ENCODE measurements at regions not wholly inside any gene's neighbourhood (a gene's known extent, or its start where the extent isn't known, plus 50 kb on each side); places are given as distances from the start of the nearest gene placed in this dataset.

DNA sequence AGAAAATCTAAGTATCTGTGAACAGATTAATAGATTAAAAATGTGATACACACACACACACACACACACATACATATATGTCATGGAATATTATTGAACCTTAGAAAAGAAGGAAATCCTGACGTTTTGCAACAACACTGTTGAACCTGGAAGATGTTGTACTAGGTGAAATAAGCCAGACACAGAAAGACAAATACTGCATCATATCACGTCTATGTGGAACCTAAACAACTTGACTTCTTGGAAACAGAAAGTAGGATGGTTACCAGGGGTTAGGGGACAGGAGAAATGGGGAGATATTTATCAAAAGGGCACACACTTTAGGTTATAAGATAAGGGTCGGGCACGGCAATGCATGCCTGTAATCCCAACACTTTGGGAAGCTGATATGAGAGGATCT, 698.4 kb upstream of the ID2 start:
- TF ChIP-seq, protein P1, sequence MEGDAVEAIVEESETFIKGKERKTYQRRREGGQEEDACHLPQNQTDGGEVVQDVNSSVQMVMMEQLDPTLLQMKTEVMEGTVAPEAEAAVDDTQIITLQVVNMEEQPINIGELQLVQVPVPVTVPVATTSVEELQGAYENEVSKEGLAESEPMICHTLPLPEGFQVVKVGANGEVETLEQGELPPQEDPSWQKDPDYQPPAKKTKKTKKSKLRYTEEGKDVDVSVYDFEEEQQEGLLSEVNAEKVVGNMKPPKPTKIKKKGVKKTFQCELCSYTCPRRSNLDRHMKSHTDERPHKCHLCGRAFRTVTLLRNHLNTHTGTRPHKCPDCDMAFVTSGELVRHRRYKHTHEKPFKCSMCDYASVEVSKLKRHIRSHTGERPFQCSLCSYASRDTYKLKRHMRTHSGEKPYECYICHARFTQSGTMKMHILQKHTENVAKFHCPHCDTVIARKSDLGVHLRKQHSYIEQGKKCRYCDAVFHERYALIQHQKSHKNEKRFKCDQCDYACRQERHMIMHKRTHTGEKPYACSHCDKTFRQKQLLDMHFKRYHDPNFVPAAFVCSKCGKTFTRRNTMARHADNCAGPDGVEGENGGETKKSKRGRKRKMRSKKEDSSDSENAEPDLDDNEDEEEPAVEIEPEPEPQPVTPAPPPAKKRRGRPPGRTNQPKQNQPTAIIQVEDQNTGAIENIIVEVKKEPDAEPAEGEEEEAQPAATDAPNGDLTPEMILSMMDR (tag by site-specific recombination; IDR thresholded peaks at IDR 0.05), result no peak
- TF ChIP-seq YY1 (tag by site-specific recombination; IDR thresholded peaks at IDR 0.05), result no peak
- TF ChIP-seq PRDM1 (tag by site-specific recombination; IDR thresholded peaks at IDR 0.05), result no peak
- TF ChIP-seq ZEB2 (tag by site-specific recombination; IDR thresholded peaks at IDR 0.05), result no peak
- TF ChIP-seq ZNF544 (tag by site-specific recombination; IDR thresholded peaks at IDR 0.05), result no peak
- TF ChIP-seq ZNF18 (tag by site-specific recombination; IDR thresholded peaks at IDR 0.05), result no peak
- no peak for TF ChIP-seq ZNF214 (tag by site-specific recombination; IDR thresholded peaks at IDR 0.05; ENCODE audit: borderline replicate concordance)
- no peak for TF ChIP-seq ZNF175 (tag by site-specific recombination; IDR thresholded peaks at IDR 0.05)
- no peak for TF ChIP-seq GLI4 (tag by site-specific recombination; IDR thresholded peaks at IDR 0.05)
